ENCODE measurements at regions not wholly inside any gene's neighbourhood (a gene's known extent, or its start where the extent isn't known, plus 50 kb on each side); places are given as distances from the start of the nearest gene placed in this dataset.

DNA sequence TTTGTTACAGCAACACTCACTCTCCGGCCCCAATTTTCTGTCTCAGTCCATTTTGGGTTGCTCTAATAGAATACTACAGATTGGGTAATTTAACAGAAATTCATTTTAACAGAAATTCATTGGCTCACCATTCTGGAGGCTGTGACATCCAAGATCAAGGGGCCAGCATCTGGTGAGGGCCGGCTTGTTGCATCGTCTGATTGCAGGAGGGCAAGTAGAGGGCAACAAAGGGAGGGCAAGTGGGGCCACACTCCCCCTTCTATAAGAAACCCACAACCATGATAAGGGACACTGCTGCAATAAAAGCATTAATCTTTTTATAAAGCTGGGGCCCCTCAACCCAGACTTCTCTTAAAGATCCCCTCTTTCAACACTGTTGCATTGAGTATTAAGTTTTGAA lies 260.1 kb upstream of the TMPRSS15 start:
- TF ChIP-seq, protein P1, sequence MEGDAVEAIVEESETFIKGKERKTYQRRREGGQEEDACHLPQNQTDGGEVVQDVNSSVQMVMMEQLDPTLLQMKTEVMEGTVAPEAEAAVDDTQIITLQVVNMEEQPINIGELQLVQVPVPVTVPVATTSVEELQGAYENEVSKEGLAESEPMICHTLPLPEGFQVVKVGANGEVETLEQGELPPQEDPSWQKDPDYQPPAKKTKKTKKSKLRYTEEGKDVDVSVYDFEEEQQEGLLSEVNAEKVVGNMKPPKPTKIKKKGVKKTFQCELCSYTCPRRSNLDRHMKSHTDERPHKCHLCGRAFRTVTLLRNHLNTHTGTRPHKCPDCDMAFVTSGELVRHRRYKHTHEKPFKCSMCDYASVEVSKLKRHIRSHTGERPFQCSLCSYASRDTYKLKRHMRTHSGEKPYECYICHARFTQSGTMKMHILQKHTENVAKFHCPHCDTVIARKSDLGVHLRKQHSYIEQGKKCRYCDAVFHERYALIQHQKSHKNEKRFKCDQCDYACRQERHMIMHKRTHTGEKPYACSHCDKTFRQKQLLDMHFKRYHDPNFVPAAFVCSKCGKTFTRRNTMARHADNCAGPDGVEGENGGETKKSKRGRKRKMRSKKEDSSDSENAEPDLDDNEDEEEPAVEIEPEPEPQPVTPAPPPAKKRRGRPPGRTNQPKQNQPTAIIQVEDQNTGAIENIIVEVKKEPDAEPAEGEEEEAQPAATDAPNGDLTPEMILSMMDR (IDR thresholded peaks at IDR 0.05), result no peak
- TF ChIP-seq POLR2A (IDR thresholded peaks at IDR 0.05), result no peak
